ENCODE measurements at regions not wholly inside any gene's neighbourhood (a gene's known extent, or its start where the extent isn't known, plus 50 kb on each side); places are given as distances from the start of the nearest gene placed in this dataset.

DNA sequence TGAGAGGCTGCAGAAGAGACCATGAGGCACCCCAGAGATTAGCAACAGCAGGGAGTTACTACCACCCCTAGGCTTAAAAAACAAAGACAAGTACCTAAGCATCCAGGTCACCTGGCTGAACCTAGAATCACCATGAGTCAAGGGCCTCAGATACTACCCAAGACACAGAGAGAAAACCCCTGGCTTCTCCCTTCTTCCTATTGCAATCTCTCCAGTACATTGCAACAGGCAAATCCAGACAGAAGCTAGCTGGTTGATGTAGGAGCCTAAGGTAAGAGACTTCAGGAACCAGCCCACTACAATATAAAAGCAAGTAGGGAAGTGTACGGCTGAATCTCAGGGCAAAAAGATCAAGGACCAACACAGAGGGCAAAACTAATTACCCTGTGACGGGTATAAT lies 367.2 kb downstream of the PLPP3 start:
- WGBS (ENCODE audit: insufficient coverage, insufficient read length) = no CpG with 5 or more reads among the region's 2 CpGs
- Histone ChIP-seq H3K27me3 (ENCODE audit: control insufficient read depth, insufficient read depth, low read length) (no peaks in the 10 kb centered on the region), H3K27ac (ENCODE audit: low read length) (no peak overlapping the region), H3K9me3 (ENCODE audit: control insufficient read depth, insufficient read depth, low read length) (no peaks in the 10 kb centered on the region), H3K4me1 (ENCODE audit: control insufficient read depth, insufficient read depth, low read length) (no peaks in the 10 kb centered on the region), H3K36me3 (ENCODE audit: control insufficient read depth, insufficient read depth, low read length) (no peaks in the 10 kb centered on the region), H3K4me3 (ENCODE audit: low read length) (no peak overlapping the region)
- DNase-seq (ENCODE audit: low read depth, low spot score) = no peak

DNA sequence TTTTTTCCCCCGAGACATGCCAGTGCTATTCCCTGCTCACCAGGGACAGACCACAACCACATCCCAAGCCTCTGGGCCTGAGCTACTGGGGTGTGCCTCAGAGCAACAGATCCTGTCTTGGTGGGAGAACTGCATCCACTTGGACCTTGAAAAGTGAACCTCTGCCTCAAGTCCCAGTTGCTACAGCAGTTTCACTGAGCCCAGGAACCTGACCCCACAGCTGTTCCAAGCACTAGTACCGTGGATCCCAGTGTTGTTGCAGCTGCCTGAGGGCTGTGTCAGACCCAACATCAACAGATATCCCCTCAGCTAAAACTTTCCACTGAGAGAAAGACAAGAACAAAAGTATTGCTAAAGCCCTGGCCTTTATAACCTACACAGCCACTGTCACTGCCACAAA lies 373.0 kb downstream of the PLPP3 start:
- Histone ChIP-seq H3K4me3 (ENCODE audit: low read length) (no peak overlapping the region), H3K27ac (ENCODE audit: low read length) (no peak overlapping the region), H3K27me3 (ENCODE audit: control insufficient read depth, insufficient read depth, low read length) (no peaks in the 10 kb centered on the region), H3K36me3 (ENCODE audit: control insufficient read depth, insufficient read depth, low read length) (no peaks in the 10 kb centered on the region), H3K9me3 (ENCODE audit: control insufficient read depth, insufficient read depth, low read length) (no peaks in the 10 kb centered on the region), H3K4me1 (ENCODE audit: control insufficient read depth, insufficient read depth, low read length) (no peaks in the 10 kb centered on the region)
- no peak for DNase-seq (ENCODE audit: low read depth, low spot score)
- WGBS (ENCODE audit: insufficient coverage, insufficient read length) = no CpG with 5 or more reads among the region's 2 CpGs

DNA sequence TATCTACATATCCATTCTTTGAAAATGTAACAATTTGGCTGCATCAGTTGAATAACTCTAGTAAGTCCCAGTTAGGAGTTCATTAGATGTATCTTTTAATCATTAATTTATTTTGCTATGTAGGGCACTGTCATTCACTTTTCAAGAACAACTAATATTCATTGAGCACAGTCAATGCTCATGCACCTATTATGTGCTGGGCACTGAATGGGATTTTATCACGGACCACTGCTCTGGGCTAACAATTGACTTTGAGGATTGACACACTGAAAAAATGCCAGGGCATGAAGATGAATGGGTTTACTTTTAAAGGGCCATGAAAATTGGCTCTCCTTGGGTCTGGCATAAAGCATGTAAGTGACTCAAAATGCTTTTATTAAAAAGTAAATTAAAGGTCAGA lies 375.2 kb downstream of the PLPP3 start:
- DNase-seq (ENCODE audit: low read depth, low spot score) = no peak
- H3K36me3 ChIP-seq (ENCODE audit: control insufficient read depth, insufficient read depth, low read length) = no peaks in the 10 kb centered on the region
- no peaks in the 10 kb centered on the region for H3K4me1 ChIP-seq (ENCODE audit: control insufficient read depth, insufficient read depth, low read length)
- no peak overlapping the region for H3K4me3 ChIP-seq (ENCODE audit: low read length)
- no peak overlapping the region for H3K27ac ChIP-seq (ENCODE audit: low read length)
- H3K9me3 ChIP-seq (ENCODE audit: control insufficient read depth, insufficient read depth, low read length) = no peaks in the 10 kb centered on the region
- WGBS (ENCODE audit: insufficient coverage, insufficient read length) = no CpG with 5 or more reads among the region's 1 CpG
- H3K27me3 ChIP-seq (ENCODE audit: control insufficient read depth, insufficient read depth, low read length) = no peaks in the 10 kb centered on the region

DNA sequence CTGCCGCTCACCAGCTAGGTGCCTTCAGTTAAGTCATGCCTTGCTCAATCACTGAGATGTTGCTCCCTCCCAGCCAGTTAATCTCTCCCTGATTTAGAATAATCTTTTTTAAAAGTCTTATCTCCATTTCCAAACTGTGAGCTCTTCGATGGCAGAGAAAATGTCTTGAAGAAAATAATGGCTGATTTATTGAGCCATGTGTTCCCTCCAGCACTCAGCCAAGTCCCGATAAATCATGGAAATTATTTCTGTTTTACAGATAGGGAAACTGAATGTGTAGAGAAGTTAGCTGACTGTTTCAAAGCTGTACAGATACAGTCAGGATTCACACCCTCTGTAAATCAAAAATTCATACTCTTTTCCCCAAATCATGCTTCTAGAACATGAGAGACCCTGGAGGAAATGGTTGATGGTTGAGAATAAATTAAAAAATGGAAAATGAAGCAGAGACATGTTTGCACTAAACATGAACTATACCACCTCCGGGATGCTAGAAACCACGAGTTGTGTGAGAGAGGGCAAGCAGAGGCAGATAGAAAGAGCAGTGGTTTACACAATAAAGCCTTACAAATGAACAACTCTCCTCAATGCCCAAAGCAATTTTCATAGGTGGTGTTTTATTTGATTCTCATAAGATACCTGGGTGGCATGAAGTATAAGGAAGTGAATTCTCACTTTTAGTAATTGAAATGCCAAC lies 376.4 kb downstream of the PLPP3 start:
- no peak overlapping the region for H3K4me3 ChIP-seq (ENCODE audit: low read length)
- no CpG with 5 or more reads among the region's 5 CpGs for WGBS (ENCODE audit: insufficient coverage, insufficient read length)
- H3K36me3 ChIP-seq (ENCODE audit: control insufficient read depth, insufficient read depth, low read length) = no peaks in the 10 kb centered on the region
- no peaks in the 10 kb centered on the region for H3K27me3 ChIP-seq (ENCODE audit: control insufficient read depth, insufficient read depth, low read length)
- no peaks in the 10 kb centered on the region for H3K4me1 ChIP-seq (ENCODE audit: control insufficient read depth, insufficient read depth, low read length)
- DNase-seq (ENCODE audit: low read depth, low spot score) = no peak
- H3K9me3 ChIP-seq (ENCODE audit: control insufficient read depth, insufficient read depth, low read length) = no peaks in the 10 kb centered on the region
- H3K27ac ChIP-seq (ENCODE audit: low read length) = no peak overlapping the region

DNA sequence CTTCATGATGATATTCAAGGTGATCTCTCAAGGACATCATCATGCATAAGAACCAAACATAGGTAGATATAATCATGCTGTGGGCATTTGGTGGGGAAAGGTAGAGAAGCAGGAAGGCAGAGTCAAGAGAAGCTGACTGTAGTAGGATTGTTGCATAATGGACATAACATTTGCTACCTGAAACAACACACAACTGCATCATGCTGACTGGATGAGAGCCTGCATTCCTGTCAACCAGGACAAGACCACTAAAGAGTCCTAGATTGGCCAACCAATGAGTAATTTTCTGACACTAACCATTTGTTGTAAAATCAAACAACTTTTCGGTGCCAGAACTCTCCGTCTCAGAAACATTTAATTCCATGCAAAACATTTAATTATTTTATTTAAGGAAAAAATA lies 377.2 kb downstream of the PLPP3 start:
- WGBS (ENCODE audit: insufficient coverage, insufficient read length) = no CpG with 5 or more reads among the region's 2 CpGs
- H3K4me3 ChIP-seq (ENCODE audit: low read length) = no peak overlapping the region
- H3K27ac ChIP-seq (ENCODE audit: low read length) = no peak overlapping the region
- H3K36me3 ChIP-seq (ENCODE audit: control insufficient read depth, insufficient read depth, low read length) = no peaks in the 10 kb centered on the region
- H3K27me3 ChIP-seq (ENCODE audit: control insufficient read depth, insufficient read depth, low read length) = no peaks in the 10 kb centered on the region
- DNase-seq (ENCODE audit: low read depth, low spot score) = no peak
- no peaks in the 10 kb centered on the region for H3K9me3 ChIP-seq (ENCODE audit: control insufficient read depth, insufficient read depth, low read length)
- no peaks in the 10 kb centered on the region; the same call in 1 of the 2 replicates for H3K4me1 ChIP-seq (ENCODE audit: control insufficient read depth, insufficient read depth, low read length)

DNA sequence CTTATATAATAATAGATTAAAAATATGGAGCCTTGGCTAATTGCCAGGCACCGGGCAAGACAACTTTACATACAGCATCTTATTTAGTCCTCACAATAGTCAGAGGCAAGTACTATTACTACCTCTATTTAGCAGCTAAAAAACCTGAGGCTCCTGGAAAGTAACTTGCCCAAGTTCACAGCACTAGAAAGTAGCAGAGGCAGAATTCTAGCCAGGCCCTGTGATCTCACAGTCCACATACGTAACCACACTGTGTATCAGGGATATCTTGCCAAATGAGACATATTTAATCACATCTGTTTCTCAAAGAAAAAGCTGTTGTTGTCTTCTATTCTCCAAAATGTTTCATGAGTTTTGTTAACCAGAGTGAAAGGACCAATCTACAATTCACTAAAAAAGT lies 378.5 kb downstream of the PLPP3 start:
- DNase-seq (ENCODE audit: low read depth, low spot score) = no peak
- no peak overlapping the region for H3K27ac ChIP-seq (ENCODE audit: low read length)
- WGBS (ENCODE audit: insufficient coverage, insufficient read length) = no CpG with 5 or more reads among the region's 2 CpGs

DNA sequence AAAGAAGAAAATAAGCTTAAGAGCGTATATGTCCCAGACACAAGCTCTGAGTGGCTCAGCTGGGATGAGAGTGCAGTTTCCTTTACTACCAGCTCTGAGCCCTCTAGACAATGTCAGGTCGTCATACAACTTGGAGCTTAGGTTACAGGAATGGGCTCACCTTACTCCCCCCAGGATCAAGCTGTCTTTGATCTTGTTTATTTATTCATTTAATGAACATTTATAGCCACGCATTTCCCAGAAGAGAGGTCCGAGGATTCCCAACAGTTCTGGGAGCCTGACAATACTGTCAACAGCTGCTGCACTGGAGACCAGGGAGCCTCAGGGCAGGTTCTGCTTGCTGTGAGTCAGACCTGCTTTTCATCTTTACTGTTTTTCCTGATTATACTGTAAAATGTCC lies 378.9 kb downstream of the PLPP3 start:
- Histone ChIP-seq H3K36me3 (ENCODE audit: control insufficient read depth, insufficient read depth, low read length) (no peaks in the 10 kb centered on the region), H3K27ac (ENCODE audit: low read length) (no peak overlapping the region), H3K9me3 (ENCODE audit: control insufficient read depth, insufficient read depth, low read length) (no peaks in the 10 kb centered on the region), H3K4me1 (ENCODE audit: control insufficient read depth, insufficient read depth, low read length) (no peaks in the 10 kb centered on the region; the same call in 1 of the 2 replicates), H3K27me3 (ENCODE audit: control insufficient read depth, insufficient read depth, low read length) (no peaks in the 10 kb centered on the region), H3K4me3 (ENCODE audit: low read length) (no peak overlapping the region)
- DNase-seq (ENCODE audit: low read depth, low spot score) = no peak
- WGBS (ENCODE audit: insufficient coverage, insufficient read length) = no CpG with 5 or more reads among the region's 4 CpGs

More for the DNA sequence above, 378.5 kb downstream of the PLPP3 start:
- no peaks in the 10 kb centered on the region for H3K9me3 ChIP-seq (ENCODE audit: control insufficient read depth, insufficient read depth, low read length)
- H3K4me3 ChIP-seq (ENCODE audit: low read length) = no peak overlapping the region
- H3K27me3 ChIP-seq (ENCODE audit: control insufficient read depth, insufficient read depth, low read length) = no peaks in the 10 kb centered on the region
- H3K4me1 ChIP-seq (ENCODE audit: control insufficient read depth, insufficient read depth, low read length) = no peaks in the 10 kb centered on the region; the same call in 1 of the 2 replicates
- no peaks in the 10 kb centered on the region for H3K36me3 ChIP-seq (ENCODE audit: control insufficient read depth, insufficient read depth, low read length)

DNA sequence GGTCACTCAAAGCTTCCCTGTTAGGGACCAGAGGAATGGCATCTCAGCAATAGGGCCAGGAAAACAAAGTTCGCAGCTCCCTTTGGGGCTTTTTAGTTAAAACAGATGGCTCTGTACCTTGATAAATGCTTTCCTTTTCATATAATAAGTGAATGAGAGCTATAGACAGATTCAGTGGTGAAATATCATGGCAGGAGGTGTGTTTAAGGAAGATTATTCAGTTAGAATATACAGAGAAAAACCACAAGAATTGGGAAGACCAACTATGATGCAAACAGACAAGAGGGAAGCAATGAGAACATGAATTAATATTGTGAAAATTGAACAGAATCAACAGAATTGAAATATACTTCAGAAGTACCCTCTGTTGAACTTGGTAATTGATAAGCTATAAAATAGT lies 379.4 kb downstream of the PLPP3 start:
- DNase-seq (ENCODE audit: low read depth, low spot score) = no peak
- H3K27me3 ChIP-seq (ENCODE audit: control insufficient read depth, insufficient read depth, low read length) = no peaks in the 10 kb centered on the region
- WGBS (ENCODE audit: insufficient coverage, insufficient read length) = no CpG with 5 or more reads among the region's 1 CpG
- H3K9me3 ChIP-seq (ENCODE audit: control insufficient read depth, insufficient read depth, low read length) = no peaks in the 10 kb centered on the region
- no peaks in the 10 kb centered on the region for H3K36me3 ChIP-seq (ENCODE audit: control insufficient read depth, insufficient read depth, low read length)
- H3K4me1 ChIP-seq (ENCODE audit: control insufficient read depth, insufficient read depth, low read length) = no peaks in the 10 kb centered on the region; the same call in 1 of the 2 replicates
- H3K27ac ChIP-seq (ENCODE audit: low read length) = no peak overlapping the region
- no peak overlapping the region for H3K4me3 ChIP-seq (ENCODE audit: low read length)

DNA sequence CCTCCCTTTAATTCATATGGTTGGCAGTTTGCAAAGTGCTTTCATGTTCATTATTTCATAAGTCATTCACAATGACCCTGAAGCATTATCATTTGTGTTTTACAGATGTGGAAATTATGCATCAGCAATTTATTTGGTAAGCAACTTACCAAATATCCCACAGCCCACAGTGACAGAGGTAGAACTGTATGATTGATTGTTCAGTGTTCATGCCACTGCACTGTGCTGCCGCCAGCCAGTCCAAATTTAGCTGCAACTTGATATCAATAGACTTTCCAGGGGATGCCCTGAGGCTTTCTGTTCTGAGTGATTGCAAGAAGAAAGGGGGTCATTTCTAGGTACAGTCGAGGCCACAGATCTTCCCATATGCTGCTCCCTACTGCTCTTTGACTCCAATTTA lies 380.3 kb downstream of the PLPP3 start:
- no CpG with 5 or more reads among the region's 2 CpGs for WGBS (ENCODE audit: insufficient coverage, insufficient read length)
- Histone ChIP-seq H3K36me3 (ENCODE audit: control insufficient read depth, insufficient read depth, low read length) (no peaks in the 10 kb centered on the region), H3K4me3 (ENCODE audit: low read length) (no peak overlapping the region), H3K27me3 (ENCODE audit: control insufficient read depth, insufficient read depth, low read length) (no peaks in the 10 kb centered on the region), H3K4me1 (ENCODE audit: control insufficient read depth, insufficient read depth, low read length) (no peaks in the 10 kb centered on the region; the same call in 1 of the 2 replicates), H3K27ac (ENCODE audit: low read length) (no peak overlapping the region), H3K9me3 (ENCODE audit: control insufficient read depth, insufficient read depth, low read length) (no peaks in the 10 kb centered on the region)
- no peak for DNase-seq (ENCODE audit: low read depth, low spot score)

DNA sequence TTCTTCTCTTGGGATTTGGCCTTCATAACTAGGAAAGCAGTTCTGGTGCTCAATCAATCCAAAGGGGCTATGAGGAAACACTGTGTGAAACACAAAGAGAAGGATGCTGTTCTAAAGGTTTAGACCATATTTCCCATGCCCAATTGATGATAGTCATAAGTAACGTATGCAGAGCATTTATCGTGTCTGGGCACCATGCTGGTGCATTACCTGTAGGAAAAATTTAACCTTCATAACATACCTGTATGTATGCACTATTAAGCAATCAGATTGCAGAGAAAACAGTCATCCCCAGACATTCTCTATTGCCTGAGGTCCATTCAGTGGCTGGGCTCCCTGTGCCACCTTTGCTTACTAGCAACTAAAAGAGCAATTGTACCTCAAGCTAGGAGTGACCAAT lies 381.4 kb downstream of the PLPP3 start:
- no peak for DNase-seq (ENCODE audit: low read depth, low spot score)
- Histone ChIP-seq H3K9me3 (ENCODE audit: control insufficient read depth, insufficient read depth, low read length) (no peaks in the 10 kb centered on the region), H3K27ac (ENCODE audit: low read length) (no peak overlapping the region), H3K27me3 (ENCODE audit: control insufficient read depth, insufficient read depth, low read length) (no peaks in the 10 kb centered on the region), H3K36me3 (ENCODE audit: control insufficient read depth, insufficient read depth, low read length) (no peaks in the 10 kb centered on the region), H3K4me1 (ENCODE audit: control insufficient read depth, insufficient read depth, low read length) (no peaks in the 10 kb centered on the region; the same call in 1 of the 2 replicates), H3K4me3 (ENCODE audit: low read length) (no peak overlapping the region)
- no CpG with 5 or more reads among the region's 2 CpGs for WGBS (ENCODE audit: insufficient coverage, insufficient read length)

DNA sequence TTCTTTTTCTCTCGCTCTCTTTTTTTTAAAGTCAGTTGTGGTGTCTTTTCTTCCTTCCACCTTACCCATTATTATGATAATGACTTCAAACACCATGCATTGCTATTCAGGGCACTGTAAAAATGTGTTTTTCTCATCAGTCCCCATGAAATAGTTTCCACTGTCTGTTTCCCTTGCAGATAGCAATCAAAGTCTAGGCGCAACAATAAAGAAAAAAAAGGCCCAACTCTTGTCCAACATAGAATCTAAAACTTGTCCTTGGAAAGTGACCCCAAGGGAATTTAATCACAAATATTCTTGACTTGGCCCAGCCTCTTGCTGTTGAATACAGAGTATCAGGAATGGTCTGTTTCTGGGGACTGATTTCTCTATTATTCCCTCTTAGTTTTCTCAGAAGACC lies 382.5 kb downstream of the PLPP3 start:
- H3K27ac ChIP-seq (ENCODE audit: low read length) = no peak overlapping the region
- no peaks in the 10 kb centered on the region for H3K27me3 ChIP-seq (ENCODE audit: control insufficient read depth, insufficient read depth, low read length)
- WGBS (ENCODE audit: insufficient coverage, insufficient read length) = no CpG with 5 or more reads among the region's 2 CpGs

More for the DNA sequence above, 382.5 kb downstream of the PLPP3 start:
- H3K4me1 ChIP-seq (ENCODE audit: control insufficient read depth, insufficient read depth, low read length) = no peaks in the 10 kb centered on the region; the same call in 1 of the 2 replicates
- no peaks in the 10 kb centered on the region for H3K36me3 ChIP-seq (ENCODE audit: control insufficient read depth, insufficient read depth, low read length)
- H3K4me3 ChIP-seq (ENCODE audit: low read length) = no peak overlapping the region
- no peak for DNase-seq (ENCODE audit: low read depth, low spot score)
- no peaks in the 10 kb centered on the region for H3K9me3 ChIP-seq (ENCODE audit: control insufficient read depth, insufficient read depth, low read length)
